ENCODE measurements at regions not wholly inside any gene's neighbourhood (a gene's known extent, or its start where the extent isn't known, plus 50 kb on each side); places are given as distances from the start of the nearest gene placed in this dataset.
A peak's percentile ranks its signal among the peaks of the same experiment; 100 is the strongest.
"Not testable (repeated sequence)": the region's sequence is repeated elsewhere in the genome, so short reads cannot be mapped to it uniquely, and the experiment has no call there.

- DNase-seq = peak in 2 of 3 donors; percentile 24 to 39
- Histone ChIP-seq H3K4me3 (no peak overlapping the region), H3K9me3 (no peaks in the 10 kb centered on the region), H3K27ac (no peak overlapping the region), H3K36me3 (no peaks in the 10 kb centered on the region), H3K4me1 (no peaks in the 10 kb centered on the region), H3K27me3 (no peaks in the 10 kb centered on the region)
- WGBS (ENCODE audit: insufficient coverage, low coverage, low lambda C conversion rate, missing lambda C conversion rate) = 53% methylated on average over 4 of the region's 11 CpGs
- intact Hi-C loops (cut with DNase I) = no loop called here
- no peak for TF ChIP-seq CTCF (IDR thresholded peaks at IDR 0.05)
- no peak for TF ChIP-seq POLR2A (IDR thresholded peaks at IDR 0.05)
- no peak for ATAC-seq
Measured at GRCh38 chr5:99763021-99763774, 772.0 kb upstream of the FAM174A start.

- DNase-seq (no peak), ATAC-seq (no peak)
- Histone ChIP-seq H3K36me3 (no peaks in the 10 kb centered on the region), H3K4me3 (no peak overlapping the region), H3K9me3 (no peaks in the 10 kb centered on the region), H3K27me3 (no peaks in the 10 kb centered on the region), H3K27ac (no peak overlapping the region), H3K4me1 (no peaks in the 10 kb centered on the region)
- TF ChIP-seq POLR2A (IDR thresholded peaks at IDR 0.05) = no peak
- TF ChIP-seq CTCF (IDR thresholded peaks at IDR 0.05) = no peak
- 70% methylated on average over 4 of the region's 4 CpGs for WGBS (ENCODE audit: insufficient coverage, low coverage, low lambda C conversion rate, missing lambda C conversion rate)
- intact Hi-C loops (cut with DNase I) = no loop called here
Measured at GRCh38 chr5:99747342-99747741, 787.8 kb upstream of the FAM174A start.

GRCh38 chr5:99733146-99733545, 802.0 kb upstream of the FAM174A start:
- H3K9me3 ChIP-seq; H3K4me1 ChIP-seq; H3K27me3 ChIP-seq; DNase-seq; H3K36me3 ChIP-seq; H3K27ac ChIP-seq; H3K4me3 ChIP-seq; ATAC-seq; intact Hi-C loops (cut with DNase I): not testable (repeated sequence)
- WGBS (ENCODE audit: insufficient coverage, low coverage, low lambda C conversion rate, missing lambda C conversion rate) = 62% methylated on average over 1 of the region's 1 CpG

- ATAC-seq; intact Hi-C loops (cut with DNase I): not testable (repeated sequence)
Measured at GRCh38 chr5:99730653-99731052, 801.8 kb upstream of the CHD1 start.

DNA sequence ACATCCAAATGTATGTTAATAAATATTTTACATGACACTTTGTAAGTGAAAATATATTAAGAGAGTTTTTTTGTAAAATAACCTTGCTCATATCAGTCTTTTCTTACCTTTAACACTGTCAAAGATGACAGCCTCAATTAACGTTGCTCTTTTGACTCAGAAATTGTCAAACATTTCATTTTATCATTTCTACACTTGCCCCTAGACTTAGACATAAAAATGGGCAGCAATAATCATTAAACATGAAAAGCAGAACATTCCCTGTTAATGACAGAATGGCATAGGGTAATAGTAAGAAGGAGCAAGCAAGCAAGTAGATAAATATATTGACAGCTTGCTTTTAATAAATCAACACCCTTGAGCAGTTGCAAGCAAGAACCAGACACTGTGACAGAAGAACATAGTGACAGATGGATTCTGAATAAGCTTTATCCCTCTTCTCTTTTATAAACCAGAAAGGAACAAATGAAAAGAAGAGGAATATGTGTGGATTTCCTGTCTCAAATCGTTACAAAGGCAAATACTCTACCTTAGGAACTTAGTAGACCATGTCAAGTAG, 796.0 kb upstream of the CHD1 start:
- intact Hi-C loops (cut with DNase I) = no loop called here
- Histone ChIP-seq H3K9me3 (no peaks in the 10 kb centered on the region), H3K27me3 (no peaks in the 10 kb centered on the region), H3K4me3 (no peak overlapping the region), H3K4me1 (no peaks in the 10 kb centered on the region), H3K36me3 (no peaks in the 10 kb centered on the region), H3K27ac (no peak overlapping the region)
- no peak for DNase-seq
- WGBS (ENCODE audit: insufficient coverage, low coverage, low lambda C conversion rate, missing lambda C conversion rate) = 16% methylated on average over 2 of the region's 2 CpGs
- ATAC-seq = no peak
- TF ChIP-seq POLR2A (IDR thresholded peaks at IDR 0.05) (no peak), CTCF (IDR thresholded peaks at IDR 0.05) (no peak)

More at GRCh38 chr5:99730653-99731052, 801.8 kb upstream of the CHD1 start:
- not testable (repeated sequence) for H3K4me1 ChIP-seq, DNase-seq, H3K9me3 ChIP-seq, H3K27ac ChIP-seq, H3K36me3 ChIP-seq, H3K4me3 ChIP-seq, H3K27me3 ChIP-seq
- WGBS (ENCODE audit: insufficient coverage, low coverage, low lambda C conversion rate, missing lambda C conversion rate) = 84% methylated on average over 3 of the region's 4 CpGs
